ENCODE measurements at regions not wholly inside any gene's neighbourhood (a gene's known extent, or its start where the extent isn't known, plus 50 kb on each side); places are given as distances from the start of the nearest gene placed in this dataset.

DNA sequence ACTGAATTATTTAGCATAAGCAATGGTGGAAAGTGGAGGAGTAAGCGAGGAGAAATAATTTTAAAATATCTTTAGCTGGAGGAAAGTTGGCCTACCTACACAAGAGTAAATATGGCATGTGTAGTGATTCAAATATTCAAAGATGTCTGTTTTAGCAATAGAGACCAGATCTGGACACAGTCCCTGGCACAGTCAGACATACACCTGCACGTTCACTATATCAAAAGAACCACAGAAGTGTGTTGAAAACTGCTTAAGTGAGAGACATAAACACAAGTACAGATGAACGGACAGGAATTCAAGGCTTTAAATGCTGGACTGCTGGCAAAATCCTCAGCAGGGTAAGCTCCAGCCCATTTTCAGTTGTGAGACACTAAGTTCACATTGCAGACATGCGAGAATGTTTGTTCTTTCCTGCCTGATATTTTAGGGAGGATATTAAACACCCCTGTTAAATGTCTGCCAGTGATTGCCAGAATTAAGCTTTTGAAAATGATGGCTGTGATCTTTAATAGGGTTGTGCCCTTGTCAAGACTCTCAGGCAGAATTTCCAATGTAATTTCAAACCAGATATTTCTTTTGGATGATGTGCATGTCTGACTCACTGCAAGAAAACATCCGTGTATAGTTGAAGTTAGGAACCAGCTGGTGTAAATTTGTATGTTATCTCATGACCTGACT, 810.6 kb downstream of the TLE4 start:
- Histone ChIP-seq H3K27ac (no peak overlapping the region), H3K36me3 (no peaks in the 10 kb centered on the region), H3K4me3 (no peak overlapping the region), H3K9me3 (no peaks in the 10 kb centered on the region), H3K4me1 (ENCODE audit: insufficient read depth) (no peaks in the 10 kb centered on the region), H3K27me3 (no peaks in the 10 kb centered on the region)
- intact Hi-C loops (cut with DNase I): no loop called here
- 28 to 36% (median 33%) methylated on average over 5 of the region's 5 CpGs for WGBS, 3 donors
- no peak for DNase-seq
- TF ChIP-seq POLR2A (IDR thresholded peaks at IDR 0.05): no peak
- no peak for TF ChIP-seq EP300 (IDR thresholded peaks at IDR 0.05)
- TF ChIP-seq CTCF (IDR thresholded peaks at IDR 0.05): no peak

DNA sequence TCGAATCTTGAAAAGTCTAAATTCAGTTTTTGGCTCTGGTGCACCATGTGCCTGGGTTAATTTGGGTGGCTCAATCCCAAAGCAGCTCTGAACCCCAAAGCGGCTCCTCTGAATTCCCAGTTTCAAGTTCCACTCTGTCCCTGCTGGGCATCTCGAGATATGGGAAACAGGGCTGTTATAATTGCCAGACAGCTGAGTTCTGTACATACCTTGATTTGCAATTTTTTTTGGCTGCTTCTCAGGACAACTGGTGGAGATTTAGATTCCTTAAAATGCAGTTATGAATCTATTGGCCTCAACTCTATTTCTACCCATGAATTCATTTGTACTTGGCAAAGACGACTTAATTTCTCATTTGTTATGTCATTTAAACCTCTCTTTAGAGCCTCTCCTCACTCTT, 808.5 kb downstream of the TLE4 start:
- Histone ChIP-seq H3K27me3 (no peaks in the 10 kb centered on the region), H3K27ac (no peak overlapping the region), H3K4me3 (no peak overlapping the region), H3K36me3 (no peaks in the 10 kb centered on the region), H3K4me1 (ENCODE audit: insufficient read depth) (no peaks in the 10 kb centered on the region), H3K9me3 (no peaks in the 10 kb centered on the region)
- 93 to 96% (median 93%) methylated on average over 4 of the region's 4 CpGs for whole genome bisulfite sequencing, 3 donors
- intact Hi-C loops (cut with DNase I): no loop called here
- DNase-seq: no peak
- TF ChIP-seq CTCF (IDR thresholded peaks at IDR 0.05) (no peak), POLR2A (IDR thresholded peaks at IDR 0.05) (no peak), EP300 (IDR thresholded peaks at IDR 0.05) (no peak)

DNA sequence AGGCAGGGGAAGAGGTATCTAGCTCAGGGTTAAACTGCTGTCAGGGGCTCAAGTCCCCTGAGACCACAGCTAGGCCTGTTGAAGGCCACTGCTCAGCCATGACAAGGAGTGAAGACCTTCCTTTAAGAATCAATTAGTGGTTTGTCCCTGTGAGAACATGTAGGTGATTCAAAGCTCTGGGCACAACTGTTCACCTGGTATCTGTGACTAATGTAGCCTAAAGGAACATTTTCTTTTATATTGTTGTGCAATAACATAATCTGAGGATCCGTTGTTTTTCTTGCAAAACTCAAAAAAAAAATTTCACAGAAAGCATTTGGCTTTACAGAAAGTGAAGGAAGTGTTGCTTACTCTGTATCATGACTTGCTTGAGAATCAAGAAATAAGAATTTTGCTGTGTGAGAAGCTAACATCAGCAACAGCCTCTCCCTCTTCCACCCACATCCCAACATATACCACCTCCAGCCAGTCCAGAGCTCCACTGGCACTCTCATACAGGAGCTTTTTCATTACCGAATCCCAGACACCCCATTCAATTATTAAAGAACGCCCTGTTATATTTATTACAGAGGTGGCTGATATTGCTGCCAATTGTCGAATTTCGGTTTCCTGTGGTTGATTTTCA, 807.0 kb downstream of the TLE4 start:
- Histone ChIP-seq H3K4me1 (ENCODE audit: insufficient read depth) (no peaks in the 10 kb centered on the region), H3K4me3 (no peak overlapping the region), H3K36me3 (no peaks in the 10 kb centered on the region), H3K27ac (no peak overlapping the region), H3K9me3 (no peaks in the 10 kb centered on the region), H3K27me3 (no peaks in the 10 kb centered on the region)
- intact Hi-C loops (cut with DNase I): no loop called here
- no peak for DNase-seq
- no peak for TF ChIP-seq EP300 (IDR thresholded peaks at IDR 0.05)
- no peak for TF ChIP-seq POLR2A (IDR thresholded peaks at IDR 0.05)
- no peak for TF ChIP-seq CTCF (IDR thresholded peaks at IDR 0.05)
- WGBS, 3 donors: 72 to 82% (median 74%) methylated on average over 5 of the region's 5 CpGs

DNA sequence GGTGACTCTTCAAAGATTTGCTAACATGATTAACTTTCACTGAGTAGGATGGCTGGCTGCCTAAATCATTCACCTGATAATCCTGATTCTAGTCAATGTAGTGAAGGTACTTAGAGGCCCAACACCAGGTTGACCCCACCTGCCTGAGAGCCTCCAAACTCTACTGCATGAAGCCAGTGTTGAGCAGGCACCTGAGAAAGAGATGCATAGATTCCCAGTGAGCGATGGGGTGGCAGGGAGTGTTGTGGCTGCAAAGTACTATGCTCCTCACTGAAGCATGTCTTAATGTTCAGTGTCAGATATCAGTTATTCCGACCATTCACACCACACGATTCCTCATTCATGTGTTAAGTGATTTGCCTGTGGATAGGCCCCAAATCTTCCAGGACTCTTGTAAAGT, 804.4 kb downstream of the TLE4 start:
- H3K27me3 ChIP-seq: no peaks in the 10 kb centered on the region
- no peak overlapping the region for H3K4me3 ChIP-seq
- no peaks in the 10 kb centered on the region for H3K4me1 ChIP-seq (ENCODE audit: insufficient read depth)
- WGBS, 3 donors: 94 to 98% (median 98%) methylated on average over 3 of the region's 3 CpGs
- no peaks in the 10 kb centered on the region for H3K36me3 ChIP-seq
- TF ChIP-seq CTCF (IDR thresholded peaks at IDR 0.05): no peak
- TF ChIP-seq EP300 (IDR thresholded peaks at IDR 0.05): no peak
- no peak for TF ChIP-seq POLR2A (IDR thresholded peaks at IDR 0.05)
- H3K9me3 ChIP-seq: no peaks in the 10 kb centered on the region
- intact Hi-C loops (cut with DNase I): no loop called here
- no peak for DNase-seq
- H3K27ac ChIP-seq: no peak overlapping the region
